GM12873 (cell line): ENCODE measurements at regions not wholly inside any gene's neighbourhood (a gene's known extent, or its start where the extent isn't known, plus 50 kb on each side); places are given as distances from the start of the nearest gene placed in this dataset.

Experiments used
- TF ChIP-seq, protein P1 (sequence below): IDR thresholded peaks from 2 replicates; pipeline ENCODE4 v1.5.1; 2012; ENCODE audit warnings: low read depth, mild to moderate bottlenecking, moderate library complexity, low read length, control low read depth; ENCODE audit not compliant: insufficient read depth; ENCODE audit errors: missing control alignments

DNA sequence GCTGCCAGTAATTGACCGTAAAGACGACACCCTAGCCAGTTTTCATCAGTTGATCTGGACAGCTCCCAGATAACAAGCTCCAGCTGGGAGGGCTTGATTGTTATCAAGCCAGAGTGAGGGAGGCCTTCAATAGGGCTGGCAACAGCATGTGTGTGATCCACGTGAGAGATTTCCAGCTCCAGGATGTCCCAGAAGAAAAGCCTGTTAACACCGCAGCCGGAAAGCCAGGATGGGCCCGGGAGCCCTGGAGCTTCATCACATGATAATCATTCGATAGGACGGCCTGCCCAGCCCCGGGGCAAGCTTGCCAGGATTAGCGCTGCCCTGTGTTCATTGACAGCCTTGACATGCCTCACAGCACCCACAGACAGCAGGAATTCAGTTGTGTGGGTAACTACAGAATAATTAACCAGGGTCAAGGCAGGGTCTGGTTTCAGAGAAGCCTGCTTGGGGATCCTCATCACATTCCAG lies 182.5 kb downstream of the C1D start:
- TF ChIP-seq, protein P1, sequence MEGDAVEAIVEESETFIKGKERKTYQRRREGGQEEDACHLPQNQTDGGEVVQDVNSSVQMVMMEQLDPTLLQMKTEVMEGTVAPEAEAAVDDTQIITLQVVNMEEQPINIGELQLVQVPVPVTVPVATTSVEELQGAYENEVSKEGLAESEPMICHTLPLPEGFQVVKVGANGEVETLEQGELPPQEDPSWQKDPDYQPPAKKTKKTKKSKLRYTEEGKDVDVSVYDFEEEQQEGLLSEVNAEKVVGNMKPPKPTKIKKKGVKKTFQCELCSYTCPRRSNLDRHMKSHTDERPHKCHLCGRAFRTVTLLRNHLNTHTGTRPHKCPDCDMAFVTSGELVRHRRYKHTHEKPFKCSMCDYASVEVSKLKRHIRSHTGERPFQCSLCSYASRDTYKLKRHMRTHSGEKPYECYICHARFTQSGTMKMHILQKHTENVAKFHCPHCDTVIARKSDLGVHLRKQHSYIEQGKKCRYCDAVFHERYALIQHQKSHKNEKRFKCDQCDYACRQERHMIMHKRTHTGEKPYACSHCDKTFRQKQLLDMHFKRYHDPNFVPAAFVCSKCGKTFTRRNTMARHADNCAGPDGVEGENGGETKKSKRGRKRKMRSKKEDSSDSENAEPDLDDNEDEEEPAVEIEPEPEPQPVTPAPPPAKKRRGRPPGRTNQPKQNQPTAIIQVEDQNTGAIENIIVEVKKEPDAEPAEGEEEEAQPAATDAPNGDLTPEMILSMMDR, result no peak

DNA sequence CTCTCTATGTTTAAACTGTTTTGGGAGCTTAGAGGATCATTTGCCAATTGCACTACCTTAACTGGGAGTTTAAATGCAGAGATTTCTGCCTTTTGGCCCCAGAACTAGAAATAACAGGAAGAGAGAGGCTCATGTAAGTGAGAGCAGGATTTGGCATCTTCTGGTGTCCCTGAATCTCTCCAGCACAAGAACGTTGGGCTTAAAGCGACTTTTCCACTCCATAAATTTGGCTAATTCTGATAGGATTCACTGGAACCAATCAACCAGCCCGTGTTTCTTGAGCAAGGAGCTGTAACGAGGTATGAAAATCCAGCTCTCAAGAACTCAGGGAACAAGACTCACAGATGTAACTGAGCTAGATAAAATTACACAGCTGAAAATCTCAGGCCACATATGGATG lies 181.0 kb downstream of the C1D start:
- TF ChIP-seq, protein P1, result no peak

DNA sequence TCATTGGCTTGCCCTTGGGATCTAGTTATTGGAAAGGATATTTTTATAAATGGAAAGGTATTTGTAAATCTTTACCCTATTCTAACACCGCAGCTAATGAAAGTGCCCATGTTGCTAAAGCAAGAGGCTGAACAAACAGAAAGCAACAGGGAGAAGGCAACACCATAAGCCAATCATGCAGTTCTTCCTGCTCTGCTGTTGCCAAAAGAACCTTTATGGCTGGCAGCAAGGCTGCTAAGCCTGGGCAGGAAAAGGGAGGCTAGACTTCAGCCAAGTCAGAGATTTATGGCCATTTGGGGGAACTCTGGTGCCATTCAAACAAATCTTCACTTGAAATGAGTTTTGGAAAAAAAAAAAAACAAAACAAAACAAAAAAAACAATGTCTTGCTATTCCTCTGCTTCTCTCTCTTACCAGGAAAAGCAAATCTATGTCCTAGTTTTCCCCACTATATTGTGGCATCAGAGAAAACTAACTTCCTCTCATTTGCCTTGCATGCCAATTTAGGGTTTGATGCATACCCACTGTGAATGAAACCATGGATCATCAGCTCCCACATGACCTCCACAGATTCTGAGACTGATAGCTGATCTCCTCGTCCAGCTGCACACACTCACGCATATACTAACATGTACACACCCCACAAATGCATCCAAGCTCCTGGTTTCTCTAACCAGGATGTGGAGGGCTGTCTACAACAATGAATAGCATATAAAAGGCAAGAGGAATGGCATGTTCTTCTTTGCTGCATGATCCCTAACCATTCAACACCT lies 179.3 kb downstream of the C1D start:
- TF ChIP-seq, protein P1, result no peak

DNA sequence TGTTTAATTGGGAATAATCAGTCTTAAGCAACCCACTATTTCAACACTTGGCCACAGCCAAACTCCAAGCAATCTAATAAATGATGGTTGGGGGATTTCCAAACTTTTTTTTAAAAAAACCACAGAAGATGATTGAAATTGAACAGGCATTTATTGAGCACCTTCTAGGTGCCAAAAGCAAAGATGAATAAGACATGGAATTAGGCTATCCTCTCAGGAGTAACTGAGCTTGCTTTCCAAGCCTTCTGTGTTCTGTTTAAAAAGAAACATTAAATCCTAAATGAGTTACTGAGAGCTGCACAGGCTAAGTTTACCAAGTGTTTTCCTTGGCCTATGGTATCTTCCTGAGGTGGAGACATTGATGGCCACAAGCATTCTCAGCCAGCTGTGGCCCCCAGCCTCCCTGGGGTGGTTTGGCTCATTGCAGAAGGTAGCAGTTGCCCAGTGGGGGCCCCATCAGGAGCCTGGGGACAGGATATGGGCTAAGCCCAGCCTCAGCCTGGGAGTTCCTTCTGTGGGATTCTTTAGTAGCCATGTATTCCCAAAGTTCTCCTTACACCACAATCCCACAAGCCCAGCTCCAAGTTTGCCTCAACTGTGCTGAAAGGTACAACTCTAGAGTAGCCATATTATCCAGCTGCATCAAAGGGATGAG lies 174.3 kb downstream of the C1D start:
- TF ChIP-seq, protein P1, result no peak

DNA sequence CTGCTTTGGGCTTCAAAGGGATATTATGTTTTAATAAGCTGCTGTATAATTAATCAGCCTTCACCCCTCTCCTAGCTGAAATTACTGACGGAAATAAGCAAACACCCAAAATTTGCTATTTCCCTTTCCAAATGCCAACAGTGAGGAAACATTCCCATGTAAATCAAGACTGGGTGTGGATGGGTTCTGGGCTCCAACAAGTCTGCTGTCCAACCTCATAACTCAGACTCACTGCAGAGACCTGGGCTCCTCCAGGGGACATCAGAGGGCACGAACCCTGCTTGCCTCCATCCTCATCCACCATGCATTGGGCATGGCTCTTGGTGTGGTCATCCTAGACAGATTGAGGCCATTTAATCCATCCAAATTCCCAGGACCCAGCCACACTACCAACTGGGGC lies 173.7 kb downstream of the C1D start:
- TF ChIP-seq, protein P1, result no peak

DNA sequence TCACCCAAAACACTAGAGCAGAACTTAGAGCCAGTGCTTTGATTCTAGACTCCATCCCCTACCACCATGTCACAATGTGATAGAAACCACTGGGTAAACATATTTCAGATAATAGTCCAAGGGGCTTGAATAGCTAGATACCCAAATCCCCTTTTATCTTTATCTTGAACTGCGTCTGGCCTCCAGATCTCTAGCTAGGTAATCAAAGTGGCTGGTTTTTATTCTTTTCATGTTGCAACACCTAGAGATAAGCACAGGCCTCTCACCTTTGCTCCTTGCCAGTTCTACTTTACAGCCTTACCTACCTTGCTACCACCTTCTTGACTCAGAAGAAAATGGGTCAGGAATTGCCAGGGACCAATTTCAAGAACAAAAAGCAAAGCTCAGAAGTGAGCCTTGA lies 171.2 kb downstream of the C1D start:
- TF ChIP-seq, protein P1, result no peak

DNA sequence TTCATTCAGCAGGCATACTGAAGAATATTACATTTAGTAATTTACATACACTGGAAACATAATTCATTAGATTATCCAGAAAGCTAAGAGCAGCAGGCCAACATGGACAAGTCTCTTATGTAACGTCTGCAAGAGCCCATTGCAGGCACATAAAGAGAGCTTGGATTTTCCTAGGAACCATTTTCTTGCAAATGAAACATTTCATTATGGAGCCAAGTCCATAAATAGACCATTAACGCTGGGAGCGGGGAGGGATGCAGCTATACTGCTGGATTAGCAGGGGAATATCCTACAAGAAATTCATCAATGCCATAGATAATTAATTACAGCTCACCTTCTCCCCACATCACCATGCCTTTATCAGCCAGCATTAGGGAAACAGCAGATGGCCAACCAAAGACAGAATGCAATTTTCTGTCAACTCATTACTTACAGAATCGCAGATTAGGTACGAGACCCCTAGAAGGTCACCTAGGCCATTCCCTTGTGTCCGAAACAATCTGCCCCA lies 170.4 kb downstream of the C1D start:
- TF ChIP-seq, protein P1, result no peak
